ENCODE measurements at regions not wholly inside any gene's neighbourhood (a gene's known extent, or its start where the extent isn't known, plus 50 kb on each side); places are given as distances from the start of the nearest gene placed in this dataset.

DNA sequence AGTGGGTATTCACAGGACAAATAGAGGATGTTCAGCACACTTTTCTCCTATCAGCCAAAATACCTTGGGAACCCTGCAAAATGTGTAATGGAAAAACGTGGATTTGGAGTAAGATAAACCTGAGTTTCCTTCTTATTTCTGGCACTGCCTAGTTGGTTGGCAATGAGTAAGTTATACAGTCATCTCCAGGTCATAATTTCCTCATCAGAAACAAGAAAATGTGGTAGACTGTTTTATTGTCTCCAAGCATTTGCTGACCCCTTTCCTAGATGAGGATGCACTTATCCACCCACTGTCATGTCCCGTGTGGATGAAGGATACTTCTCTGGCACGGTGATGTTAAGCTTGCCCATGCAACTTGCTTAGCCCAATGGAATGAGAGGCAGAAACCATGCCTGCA lies 458.0 kb downstream of the KIF2B start:
- TF ChIP-seq, protein P1, sequence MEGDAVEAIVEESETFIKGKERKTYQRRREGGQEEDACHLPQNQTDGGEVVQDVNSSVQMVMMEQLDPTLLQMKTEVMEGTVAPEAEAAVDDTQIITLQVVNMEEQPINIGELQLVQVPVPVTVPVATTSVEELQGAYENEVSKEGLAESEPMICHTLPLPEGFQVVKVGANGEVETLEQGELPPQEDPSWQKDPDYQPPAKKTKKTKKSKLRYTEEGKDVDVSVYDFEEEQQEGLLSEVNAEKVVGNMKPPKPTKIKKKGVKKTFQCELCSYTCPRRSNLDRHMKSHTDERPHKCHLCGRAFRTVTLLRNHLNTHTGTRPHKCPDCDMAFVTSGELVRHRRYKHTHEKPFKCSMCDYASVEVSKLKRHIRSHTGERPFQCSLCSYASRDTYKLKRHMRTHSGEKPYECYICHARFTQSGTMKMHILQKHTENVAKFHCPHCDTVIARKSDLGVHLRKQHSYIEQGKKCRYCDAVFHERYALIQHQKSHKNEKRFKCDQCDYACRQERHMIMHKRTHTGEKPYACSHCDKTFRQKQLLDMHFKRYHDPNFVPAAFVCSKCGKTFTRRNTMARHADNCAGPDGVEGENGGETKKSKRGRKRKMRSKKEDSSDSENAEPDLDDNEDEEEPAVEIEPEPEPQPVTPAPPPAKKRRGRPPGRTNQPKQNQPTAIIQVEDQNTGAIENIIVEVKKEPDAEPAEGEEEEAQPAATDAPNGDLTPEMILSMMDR (conservative IDR thresholded peaks at IDR 0.05; ENCODE audit: low read length): no peak
- no peak for TF ChIP-seq EZH2phosphoT487 (IDR thresholded peaks at IDR 0.05; ENCODE audit: borderline replicate concordance, low read depth, low read length)
